Skeletal muscle satellite cell (primary cell): ENCODE measurements at regions not wholly inside any gene's neighbourhood (a gene's known extent, or its start where the extent isn't known, plus 50 kb on each side); places are given as distances from the start of the nearest gene placed in this dataset.

Experiments
- H3K27me3 ChIP-seq: 2 replicates; pipeline ENCODE4 v1.7.0; 2013; ENCODE audit warnings: low read length; ENCODE audit not compliant: control insufficient read depth, insufficient read depth
- H3K36me3 ChIP-seq: 2 replicates; pipeline ENCODE4 v1.7.0; 2013; ENCODE audit warnings: mild to moderate bottlenecking, control low read depth, low read length; ENCODE audit not compliant: insufficient read depth
- H3K4me1 ChIP-seq: 2 replicates; pipeline ENCODE4 v1.7.0; 2013; ENCODE audit warnings: low read length; ENCODE audit not compliant: control insufficient read depth, insufficient read depth
- H3K4me2 ChIP-seq: 2 replicates; pipeline ENCODE4 v1.7.0; 2013; ENCODE audit warnings: mild to moderate bottlenecking, low read length
- H3K4me3 ChIP-seq: 2 replicates; pipeline ENCODE4 v1.7.0; 2013; ENCODE audit warnings: low read length
- H3K9ac ChIP-seq: 2 replicates; pipeline ENCODE4 v1.7.0; 2013; ENCODE audit warnings: mild to moderate bottlenecking, low read depth, low read length, moderate library complexity
- H3K9me3 ChIP-seq: replicated peaks from 2 replicates; pipeline ENCODE4 v1.7.0; 2013; ENCODE audit warnings: mild to moderate bottlenecking, control low read depth, low read length

DNA sequence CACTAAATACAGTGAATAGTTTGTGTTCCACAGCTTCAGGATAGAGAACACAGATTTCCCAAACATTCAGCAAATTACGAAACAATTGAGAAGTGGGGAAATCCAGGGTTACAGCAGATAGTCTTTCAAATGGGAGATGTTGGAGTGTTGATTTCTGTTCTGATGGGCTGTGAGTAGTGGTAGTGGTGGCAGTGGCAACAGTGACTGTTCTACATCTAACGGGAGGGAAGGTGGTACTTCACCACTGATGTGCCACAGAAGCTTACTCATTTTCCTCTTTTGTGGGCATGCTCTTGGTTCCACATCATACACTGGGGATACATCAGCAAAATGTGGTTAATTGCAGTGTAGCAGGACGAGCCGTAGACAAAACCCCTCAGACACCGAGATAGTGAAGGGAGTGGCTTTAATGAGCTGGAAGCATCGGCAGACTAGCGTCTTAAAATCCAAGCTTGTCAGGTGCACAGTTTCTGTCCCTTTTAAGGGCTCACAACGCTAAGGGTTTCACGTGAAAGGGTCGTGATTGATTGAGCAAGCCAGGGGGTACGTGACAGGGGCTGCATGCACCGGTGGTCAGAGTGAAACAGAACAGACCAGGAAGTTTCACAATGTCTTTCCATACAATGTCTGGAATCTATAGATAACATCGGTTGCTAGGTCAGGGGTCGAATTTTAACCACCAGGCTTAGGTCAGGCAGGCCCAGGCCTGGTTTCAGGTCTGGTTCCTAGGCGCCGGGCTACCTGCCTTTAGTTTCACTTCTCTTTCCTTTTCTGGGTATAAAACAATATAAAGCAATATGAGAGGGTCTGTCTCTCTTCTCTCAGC lies 330.6 kb upstream of the FBXO33 start:
- H3K9me3 ChIP-seq = no peaks in the 10 kb centered on the region
- no peaks in the 10 kb centered on the region for H3K4me1 ChIP-seq
- no peak overlapping the region for H3K4me3 ChIP-seq
- H3K27me3 ChIP-seq = no peaks in the 10 kb centered on the region
- H3K9ac ChIP-seq = no peak overlapping the region
- H3K4me2 ChIP-seq = no peak overlapping the region
- H3K36me3 ChIP-seq = no peaks in the 10 kb centered on the region

DNA sequence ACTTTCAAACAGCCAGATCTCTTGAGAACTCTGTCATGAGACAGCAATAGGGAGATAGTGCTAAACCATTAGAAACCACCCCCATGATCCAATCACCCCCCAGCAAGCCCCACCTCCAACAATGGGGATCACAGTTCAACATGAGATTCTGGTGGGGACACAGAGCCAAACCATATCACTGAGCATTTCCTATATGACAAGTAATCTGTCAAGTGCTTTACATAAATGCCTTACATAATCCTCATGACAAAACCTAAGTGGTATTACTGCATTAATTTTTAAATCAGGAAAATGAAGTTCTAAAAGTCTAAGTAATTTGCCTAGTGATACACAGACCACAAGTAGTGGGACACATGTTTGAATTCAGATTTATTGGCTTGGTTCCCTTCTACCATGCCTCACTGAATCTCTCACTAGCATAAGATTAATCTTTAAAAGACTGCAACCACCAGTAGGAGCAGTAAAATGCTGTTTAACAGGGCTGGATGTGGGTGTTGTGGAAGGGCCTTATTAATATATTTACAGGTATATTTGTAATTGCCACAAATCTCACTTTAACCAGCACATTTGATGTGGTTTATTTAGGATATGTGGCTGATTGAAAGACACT lies 323.1 kb upstream of the FBXO33 start:
- no peak overlapping the region for H3K4me3 ChIP-seq

DNA sequence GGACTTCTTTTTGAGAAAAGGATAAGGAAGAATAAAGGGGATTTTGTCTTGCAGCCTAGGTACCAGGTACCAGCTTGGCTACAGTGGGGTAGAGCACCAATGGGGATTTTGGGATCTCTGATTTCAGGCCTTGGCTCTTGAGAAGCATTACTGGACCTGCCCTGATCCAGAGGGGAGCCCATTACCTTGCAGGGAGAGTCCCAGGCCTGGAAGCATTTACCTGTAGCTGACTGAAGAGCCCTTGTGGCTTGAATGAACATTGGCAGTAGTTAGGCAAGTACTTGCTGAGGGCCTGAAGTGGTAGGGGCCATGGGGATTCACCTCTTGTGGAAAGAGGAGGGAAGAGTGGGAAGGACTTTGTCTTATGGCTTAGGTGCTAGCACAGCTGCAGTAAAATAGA lies 308.2 kb upstream of the FBXO33 start:
- Histone ChIP-seq H3K4me1 (no peaks in the 10 kb centered on the region), H3K4me3 (no peak overlapping the region), H3K27me3 (no peaks in the 10 kb centered on the region), H3K9me3 (no peaks in the 10 kb centered on the region), H3K36me3 (no peaks in the 10 kb centered on the region), H3K4me2 (no peak overlapping the region), H3K9ac (no peak overlapping the region)

More for the DNA sequence above, 323.1 kb upstream of the FBXO33 start:
- Histone ChIP-seq H3K9me3 (no peaks in the 10 kb centered on the region), H3K4me2 (no peak overlapping the region), H3K9ac (no peak overlapping the region), H3K36me3 (no peaks in the 10 kb centered on the region), H3K27me3 (no peaks in the 10 kb centered on the region), H3K4me1 (no peaks in the 10 kb centered on the region)

DNA sequence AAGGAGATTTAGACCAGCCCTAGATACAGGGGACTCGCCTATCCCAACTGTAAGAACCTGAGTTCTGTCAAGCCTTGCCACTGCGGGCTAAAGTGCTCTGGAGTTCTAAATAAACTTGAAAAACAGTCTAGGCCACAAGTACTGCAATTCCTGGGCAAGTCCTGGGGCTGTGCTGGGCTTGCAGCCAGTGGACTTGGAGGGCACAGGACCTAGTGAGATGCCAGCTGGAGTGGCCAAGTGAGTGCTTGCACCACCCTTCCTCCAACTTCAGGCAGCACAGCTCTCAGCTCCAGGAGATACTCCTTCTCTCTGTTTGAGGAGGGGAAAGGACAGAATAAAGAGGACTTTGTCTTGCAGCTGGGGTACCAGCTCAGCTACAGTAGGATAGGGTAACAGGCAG lies 307.6 kb upstream of the FBXO33 start:
- H3K4me1 ChIP-seq = no peaks in the 10 kb centered on the region

DNA sequence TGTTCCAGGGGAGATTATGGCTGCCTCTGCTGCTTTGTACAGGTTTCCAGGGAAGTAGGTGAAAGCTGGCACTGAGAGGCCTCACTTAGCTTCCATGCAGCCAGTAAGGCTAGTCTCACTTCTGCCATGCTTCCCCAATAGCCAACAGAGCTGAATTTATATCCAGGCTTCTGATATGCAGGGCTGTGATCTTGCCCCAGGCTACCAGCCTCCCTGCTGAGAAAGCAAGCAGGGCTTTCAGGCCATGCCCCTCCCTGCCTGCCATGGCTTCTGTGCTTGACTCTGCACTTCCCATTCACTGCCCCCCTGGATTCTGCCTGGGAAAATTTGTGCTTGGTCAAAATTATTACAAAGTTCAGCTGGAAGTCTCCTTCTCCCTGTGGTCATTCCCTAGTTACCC lies 302.1 kb upstream of the FBXO33 start:
- no peak overlapping the region for H3K9ac ChIP-seq
- H3K4me2 ChIP-seq = no peak overlapping the region
- H3K4me1 ChIP-seq = no peaks in the 10 kb centered on the region
- H3K36me3 ChIP-seq = no peaks in the 10 kb centered on the region
- H3K4me3 ChIP-seq = no peak overlapping the region
- no peaks in the 10 kb centered on the region for H3K27me3 ChIP-seq
- no peaks in the 10 kb centered on the region for H3K9me3 ChIP-seq

More for the DNA sequence above, 307.6 kb upstream of the FBXO33 start:
- no peak overlapping the region for H3K4me3 ChIP-seq
- no peak overlapping the region for H3K4me2 ChIP-seq
- no peak overlapping the region for H3K9ac ChIP-seq
- no peaks in the 10 kb centered on the region for H3K27me3 ChIP-seq
- H3K36me3 ChIP-seq = no peaks in the 10 kb centered on the region
- H3K9me3 ChIP-seq = no peaks in the 10 kb centered on the region

DNA sequence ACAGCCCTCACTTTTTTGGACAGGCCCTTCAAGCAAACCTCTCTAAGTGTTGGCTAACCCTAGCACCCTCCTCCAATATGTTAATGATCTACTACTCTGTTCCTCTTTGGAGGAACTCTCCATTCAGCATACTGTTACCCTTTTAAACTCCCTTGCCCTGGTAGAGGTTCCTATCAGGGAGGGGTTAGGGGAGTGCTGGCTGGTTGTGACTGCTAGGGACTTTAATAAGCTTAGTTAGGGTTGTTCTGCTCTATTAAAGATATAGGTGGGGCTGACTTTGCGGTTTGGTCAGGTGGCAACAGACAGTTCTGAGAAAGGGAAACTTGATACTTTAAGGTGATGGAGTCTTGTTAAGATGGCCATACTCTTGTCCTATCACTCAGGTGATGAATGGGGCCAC lies 301.5 kb upstream of the FBXO33 start:
- Histone ChIP-seq H3K9me3 (no peaks in the 10 kb centered on the region), H3K4me1 (no peaks in the 10 kb centered on the region)

DNA sequence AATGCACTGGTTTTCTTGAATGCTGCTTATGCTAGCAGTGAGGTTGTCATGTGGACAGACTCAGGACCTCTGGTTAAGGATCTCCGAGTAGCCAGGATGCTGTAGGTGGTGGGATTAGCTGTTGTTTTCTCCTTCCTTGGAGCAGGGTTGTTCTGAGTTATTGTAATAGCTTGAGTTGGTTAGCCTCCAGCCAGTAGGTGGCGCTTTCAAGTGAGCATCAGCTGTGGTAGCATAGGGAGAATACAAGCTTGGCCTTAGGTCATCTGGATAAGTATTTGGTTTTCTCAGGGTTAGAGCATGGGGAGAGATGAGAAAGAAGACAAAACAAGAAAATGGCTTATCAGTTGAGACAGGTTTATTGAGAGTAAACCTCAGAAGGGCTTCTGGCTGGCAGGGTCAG lies 299.7 kb upstream of the FBXO33 start:
- no peaks in the 10 kb centered on the region for H3K9me3 ChIP-seq

More for the DNA sequence above, 301.5 kb upstream of the FBXO33 start:
- no peaks in the 10 kb centered on the region for H3K27me3 ChIP-seq
- H3K4me2 ChIP-seq = no peak overlapping the region
- H3K4me3 ChIP-seq = no peak overlapping the region
- no peak overlapping the region for H3K9ac ChIP-seq
- no peaks in the 10 kb centered on the region for H3K36me3 ChIP-seq

DNA sequence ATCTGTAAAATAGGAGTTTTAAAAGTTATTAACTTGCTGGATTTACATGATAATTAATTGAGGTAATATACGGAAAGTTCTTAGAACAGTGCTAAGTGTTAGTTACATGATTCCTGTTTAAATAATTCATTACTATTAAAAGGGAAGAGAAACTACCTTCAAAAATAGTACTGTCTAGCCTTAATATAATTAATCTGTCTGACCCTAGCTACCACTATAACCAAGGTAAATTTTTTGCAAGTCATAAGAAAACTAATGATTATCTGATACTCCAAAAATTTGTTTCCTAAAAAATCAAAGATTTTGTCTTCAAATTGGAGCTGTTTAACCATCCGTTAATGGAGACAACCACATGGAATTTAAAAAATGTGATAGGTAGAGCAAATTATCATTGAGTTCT lies 294.3 kb upstream of the FBXO33 start:
- Histone ChIP-seq H3K9ac (no peak overlapping the region), H3K9me3 (no peaks in the 10 kb centered on the region), H3K4me2 (no peak overlapping the region)

More for the DNA sequence above, 299.7 kb upstream of the FBXO33 start:
- H3K4me1 ChIP-seq = no peaks in the 10 kb centered on the region
- H3K27me3 ChIP-seq = no peaks in the 10 kb centered on the region
- H3K4me2 ChIP-seq = no peak overlapping the region
- H3K9ac ChIP-seq = no peak overlapping the region
- H3K4me3 ChIP-seq = no peak overlapping the region
- H3K36me3 ChIP-seq = no peaks in the 10 kb centered on the region

DNA sequence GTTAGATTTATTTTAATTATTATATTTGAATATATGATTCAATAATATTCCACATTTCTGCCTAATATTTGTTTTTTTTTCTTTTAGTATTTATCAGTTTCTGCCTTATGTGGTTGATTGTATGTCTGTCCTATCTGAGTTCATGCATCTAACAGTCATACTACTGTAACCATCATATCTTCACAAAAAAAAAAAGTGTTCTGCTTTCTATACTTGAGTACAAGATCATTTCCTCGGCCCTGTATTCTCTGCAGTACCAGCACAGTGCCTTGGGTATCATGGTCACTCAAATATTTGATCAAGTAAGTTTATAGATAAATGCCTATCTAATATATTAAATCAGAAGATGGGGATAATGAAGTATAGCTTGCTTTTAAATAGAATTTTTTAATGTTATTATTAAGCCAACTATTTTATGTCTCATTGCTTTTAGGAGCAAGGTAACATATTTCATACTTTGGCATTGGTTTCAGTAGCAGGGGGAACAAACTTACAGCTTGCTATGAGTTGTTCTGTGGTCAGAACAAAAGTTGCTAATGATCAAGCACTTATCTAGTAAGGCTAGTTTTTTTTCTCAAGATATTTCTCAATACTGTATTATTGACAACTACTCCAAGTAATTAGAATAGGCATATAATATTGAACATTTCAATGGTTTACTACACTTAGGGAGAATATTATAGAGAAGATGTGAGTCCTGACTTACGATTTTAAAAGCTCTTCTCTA lies 290.5 kb upstream of the FBXO33 start:
- Histone ChIP-seq H3K4me1 (no peaks in the 10 kb centered on the region), H3K27me3 (no peaks in the 10 kb centered on the region), H3K4me3 (no peak overlapping the region), H3K36me3 (no peaks in the 10 kb centered on the region), H3K9me3 (no peaks in the 10 kb centered on the region), H3K4me2 (no peak overlapping the region), H3K9ac (no peak overlapping the region)

More for the DNA sequence above, 294.3 kb upstream of the FBXO33 start:
- no peaks in the 10 kb centered on the region for H3K27me3 ChIP-seq
- H3K36me3 ChIP-seq = no peaks in the 10 kb centered on the region
- no peaks in the 10 kb centered on the region for H3K4me1 ChIP-seq
- no peak overlapping the region for H3K4me3 ChIP-seq

DNA sequence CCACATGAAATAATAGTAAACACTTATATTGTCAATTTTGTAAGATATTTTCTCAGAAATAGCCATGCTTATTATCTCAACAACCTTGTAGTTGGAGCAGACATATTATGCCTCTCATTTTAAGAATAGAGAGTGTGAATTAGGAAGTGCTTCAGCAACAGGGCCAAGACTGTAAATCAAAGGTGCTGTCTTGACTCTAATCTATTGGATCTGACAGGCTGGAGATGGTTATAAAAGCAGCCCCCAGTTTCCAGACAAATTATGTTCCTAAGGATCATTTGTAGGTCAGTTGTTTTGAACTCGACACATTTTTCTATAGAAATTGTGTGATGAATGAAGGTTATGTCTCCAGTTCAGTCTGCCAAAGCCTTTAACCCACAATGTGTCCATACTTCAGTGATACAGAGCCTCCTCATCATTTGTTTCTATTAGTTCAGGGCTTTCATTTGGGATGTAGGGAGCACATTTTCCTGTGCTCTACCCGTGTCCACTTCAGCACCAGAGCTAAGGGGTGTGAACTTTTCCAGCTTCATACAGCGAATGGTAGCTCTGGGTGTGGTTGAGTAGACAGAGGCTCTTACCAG lies 284.8 kb upstream of the FBXO33 start:
- Histone ChIP-seq H3K36me3 (no peaks in the 10 kb centered on the region), H3K4me2 (no peak overlapping the region), H3K4me3 (no peak overlapping the region), H3K27me3 (no peaks in the 10 kb centered on the region), H3K4me1 (no peaks in the 10 kb centered on the region), H3K9ac (no peak overlapping the region), H3K9me3 (no peaks in the 10 kb centered on the region)

DNA sequence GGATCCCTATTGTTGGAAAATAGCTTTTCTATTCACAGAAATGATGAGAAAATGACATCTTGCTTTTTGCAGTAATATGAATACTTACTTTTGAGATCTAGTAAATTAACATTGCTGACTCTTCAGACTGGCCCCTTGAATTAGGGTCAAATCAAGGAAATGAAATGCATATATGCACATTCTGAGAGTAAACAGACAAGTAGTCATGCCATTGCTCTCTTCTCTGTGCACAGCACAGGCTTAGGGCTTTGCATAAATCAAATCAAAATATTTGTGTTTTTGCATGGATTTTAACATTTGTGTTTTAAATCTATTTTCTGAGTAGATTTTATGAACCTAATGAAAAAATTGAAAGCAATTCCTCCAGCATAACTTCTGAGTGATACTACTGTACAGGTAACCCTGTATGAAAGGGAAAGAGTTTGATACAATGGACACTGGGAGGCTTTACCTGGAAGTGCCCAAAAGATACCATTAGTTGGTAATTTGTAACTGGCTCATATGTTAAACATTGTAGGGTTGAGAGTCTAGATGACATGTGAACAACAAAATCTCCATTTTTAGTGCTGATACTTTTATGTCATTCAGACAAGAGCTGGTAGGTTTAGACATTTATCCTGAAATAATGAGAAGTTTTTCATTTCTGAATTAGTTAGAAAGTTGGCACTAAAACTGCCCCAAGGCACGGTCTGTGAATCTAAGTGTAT lies 280.2 kb upstream of the FBXO33 start:
- no peak overlapping the region for H3K4me3 ChIP-seq
- H3K27me3 ChIP-seq = no peaks in the 10 kb centered on the region
- no peaks in the 10 kb centered on the region for H3K36me3 ChIP-seq

More for the DNA sequence above, 280.2 kb upstream of the FBXO33 start:
- H3K9me3 ChIP-seq = no peaks in the 10 kb centered on the region
- no peaks in the 10 kb centered on the region for H3K4me1 ChIP-seq
- no peak overlapping the region for H3K4me2 ChIP-seq
- no peak overlapping the region for H3K9ac ChIP-seq
